Neural crest cell (in vitro differentiated cells): ENCODE measurements at regions not wholly inside any gene's neighbourhood (a gene's known extent, or its start where the extent isn't known, plus 50 kb on each side); places are given as distances from the start of the nearest gene placed in this dataset.
"Not testable (repeated sequence)": the region's sequence is repeated elsewhere in the genome, so short reads cannot be mapped to it uniquely, and the experiment has no call there.

Experiments
- DNase-seq: peaks from one replicate; pipeline ENCODE4 v3.0.0; 2021; ENCODE audit warnings: low read depth, mixed read lengths, low spot score
- H3K27ac Mint-ChIP-seq: one replicate; pipeline ENCODE4 v1.8.0; 2021; ENCODE audit warnings: mild to moderate bottlenecking, mixed read lengths; ENCODE audit not compliant: unreplicated experiment
- H3K27me3 Mint-ChIP-seq: 2 replicates; pipeline ENCODE4 v1.8.0; 2021; ENCODE audit warnings: low read depth, mild to moderate bottlenecking, mixed read lengths
- H3K36me3 Mint-ChIP-seq: 2 replicates; pipeline ENCODE4 v1.8.0; 2021; ENCODE audit warnings: low read depth, mild to moderate bottlenecking, mixed read lengths
- H3K4me1 Mint-ChIP-seq: 2 replicates; pipeline ENCODE4 v1.8.0; 2021; ENCODE audit warnings: mixed read lengths
- H3K4me3 Mint-ChIP-seq: one replicate; pipeline ENCODE4 v1.8.0; 2021; ENCODE audit warnings: mild to moderate bottlenecking, mixed read lengths
- H3K9me3 Mint-ChIP-seq: 2 replicates; pipeline ENCODE4 v1.8.0; 2021; ENCODE audit warnings: mixed read lengths
- TF ChIP-seq, protein P1 (sequence below): fragments of 200-600 bp; sonication (generic); conservative IDR thresholded peaks from 2 replicates; pipeline ENCODE4 v1.5.0; 2021; ENCODE audit warnings: antibody characterized with exemption, mild to moderate bottlenecking

DNA sequence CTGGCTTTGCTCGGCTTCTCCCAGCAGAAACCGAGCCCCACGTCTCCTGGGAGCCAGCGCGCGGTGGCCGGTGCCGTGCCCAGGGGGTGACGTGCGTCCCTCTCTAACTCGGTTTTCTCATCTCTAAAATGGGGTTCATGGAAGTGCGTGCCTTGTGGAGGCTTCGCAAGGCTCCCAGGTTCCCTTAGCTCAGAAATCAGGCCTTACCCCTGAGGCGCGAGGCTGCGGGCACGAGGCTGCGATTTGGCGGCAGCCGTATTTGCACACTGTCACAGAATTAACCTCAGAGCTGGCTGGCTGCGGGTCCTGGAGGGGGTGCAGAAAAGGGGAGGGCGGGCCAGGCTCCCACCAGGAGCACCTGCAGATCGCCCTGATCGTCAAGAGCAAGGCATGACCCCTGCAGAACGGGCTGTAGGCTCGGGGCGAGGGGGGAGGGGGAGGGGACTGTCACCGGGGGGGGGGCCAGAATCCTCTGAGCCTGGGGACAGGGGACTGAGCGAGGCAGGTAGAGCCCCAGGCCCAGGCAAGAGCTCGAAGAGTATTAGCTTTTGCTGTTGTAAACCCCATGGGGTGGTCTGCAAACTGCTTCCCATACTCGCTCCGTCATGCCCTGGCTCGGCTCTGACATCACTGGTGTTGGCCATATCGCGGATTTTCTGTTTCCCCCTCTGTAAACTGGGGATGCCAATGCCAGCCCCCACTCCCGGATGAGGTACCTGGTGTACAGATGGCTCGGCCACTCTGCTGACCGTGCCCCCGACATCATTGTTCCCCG lies 62.2 kb downstream of the CCNE1 start:
- Mint-ChIP-seq H3K36me3 (no peaks in the 10 kb centered on the region), H3K4me3 (no peak overlapping the region), H3K4me1 (peaks cover 11% of the 10 kb centered on the region), H3K27me3 (peaks cover 45% of the 10 kb centered on the region), H3K27ac (no peak overlapping the region), H3K9me3 (no peaks in the 10 kb centered on the region)
- no peak for DNase-seq
- TF ChIP-seq, protein P1, sequence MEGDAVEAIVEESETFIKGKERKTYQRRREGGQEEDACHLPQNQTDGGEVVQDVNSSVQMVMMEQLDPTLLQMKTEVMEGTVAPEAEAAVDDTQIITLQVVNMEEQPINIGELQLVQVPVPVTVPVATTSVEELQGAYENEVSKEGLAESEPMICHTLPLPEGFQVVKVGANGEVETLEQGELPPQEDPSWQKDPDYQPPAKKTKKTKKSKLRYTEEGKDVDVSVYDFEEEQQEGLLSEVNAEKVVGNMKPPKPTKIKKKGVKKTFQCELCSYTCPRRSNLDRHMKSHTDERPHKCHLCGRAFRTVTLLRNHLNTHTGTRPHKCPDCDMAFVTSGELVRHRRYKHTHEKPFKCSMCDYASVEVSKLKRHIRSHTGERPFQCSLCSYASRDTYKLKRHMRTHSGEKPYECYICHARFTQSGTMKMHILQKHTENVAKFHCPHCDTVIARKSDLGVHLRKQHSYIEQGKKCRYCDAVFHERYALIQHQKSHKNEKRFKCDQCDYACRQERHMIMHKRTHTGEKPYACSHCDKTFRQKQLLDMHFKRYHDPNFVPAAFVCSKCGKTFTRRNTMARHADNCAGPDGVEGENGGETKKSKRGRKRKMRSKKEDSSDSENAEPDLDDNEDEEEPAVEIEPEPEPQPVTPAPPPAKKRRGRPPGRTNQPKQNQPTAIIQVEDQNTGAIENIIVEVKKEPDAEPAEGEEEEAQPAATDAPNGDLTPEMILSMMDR, result no peak

- TF ChIP-seq, protein P1, result no peak
- H3K27ac Mint-ChIP-seq, result no peak overlapping the region
- no peak overlapping the region for H3K4me3 Mint-ChIP-seq
- no peaks in the 10 kb centered on the region for H3K36me3 Mint-ChIP-seq
- H3K27me3 Mint-ChIP-seq, result peaks cover 51% of the 10 kb centered on the region
- DNase-seq, result no peak
- no peaks in the 10 kb centered on the region for H3K9me3 Mint-ChIP-seq
- peaks cover 9% of the 10 kb centered on the region for H3K4me1 Mint-ChIP-seq
Measured at GRCh38 chr19:29875931-29876330, 64.1 kb downstream of the CCNE1 start.

DNA sequence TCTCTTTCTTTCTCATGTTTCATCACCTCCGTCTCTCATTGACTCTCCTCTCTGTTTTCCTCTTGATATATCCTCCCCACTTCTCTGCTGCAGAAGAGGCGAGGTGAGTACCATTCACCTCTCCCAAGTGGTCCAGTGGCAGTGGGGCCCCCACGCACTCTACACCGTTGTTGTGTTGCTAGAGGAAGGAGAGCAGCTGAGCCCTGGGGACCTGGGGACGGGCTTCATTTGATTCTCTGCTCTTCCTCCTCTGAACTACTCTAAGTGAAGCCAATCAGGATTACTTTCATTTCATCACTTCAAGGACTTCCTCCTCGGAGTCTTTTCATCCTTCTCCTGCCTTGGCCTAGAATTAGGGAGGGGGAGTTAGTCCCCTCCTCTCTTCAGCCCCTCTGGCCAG lies 64.6 kb downstream of the CCNE1 start:
- peak overlapping the region; percentile 85 for H3K27ac Mint-ChIP-seq
- H3K9me3 Mint-ChIP-seq, result no peaks in the 10 kb centered on the region
- no peak overlapping the region for H3K4me3 Mint-ChIP-seq
- DNase-seq, result no peak
- TF ChIP-seq, protein P1, result no peak
- H3K27me3 Mint-ChIP-seq, result peaks cover 49% of the 10 kb centered on the region
- no peaks in the 10 kb centered on the region for H3K36me3 Mint-ChIP-seq
- H3K4me1 Mint-ChIP-seq, result peaks cover 5% of the 10 kb centered on the region

GRCh38 chr19:29876908-29877307 lies 65.1 kb downstream of the CCNE1 start:
- not testable (repeated sequence) for H3K36me3 Mint-ChIP-seq, H3K9me3 Mint-ChIP-seq, H3K4me1 Mint-ChIP-seq, DNase-seq, H3K4me3 Mint-ChIP-seq
- peak overlapping the region; percentile 85 for H3K27ac Mint-ChIP-seq
- peaks cover 49% of the 10 kb centered on the region for H3K27me3 Mint-ChIP-seq

- no peaks in the 10 kb centered on the region for H3K4me1 Mint-ChIP-seq
- H3K4me3 Mint-ChIP-seq, result no peak overlapping the region
- H3K27me3 Mint-ChIP-seq, result peaks cover 39% of the 10 kb centered on the region
- H3K9me3 Mint-ChIP-seq, result no peaks in the 10 kb centered on the region
- H3K36me3 Mint-ChIP-seq, result no peaks in the 10 kb centered on the region
- TF ChIP-seq, protein P1, result no peak
- DNase-seq, result no peak
- H3K27ac Mint-ChIP-seq, result no peak overlapping the region
Measured at GRCh38 chr19:29878973-29879654, 62.9 kb upstream of the URI1 start.

GRCh38 chr19:29879655-29879974 lies 62.4 kb upstream of the URI1 start:
- Mint-ChIP-seq H3K27me3 (peaks cover 35% of the 10 kb centered on the region), H3K27ac (no peak overlapping the region), H3K9me3 (no peaks in the 10 kb centered on the region), H3K4me1 (no peaks in the 10 kb centered on the region), H3K4me3 (no peak overlapping the region), H3K36me3 (no peaks in the 10 kb centered on the region)
- DNase-seq, result no peak
- TF ChIP-seq, protein P1, result no peak
